CD4-positive, alpha-beta T cell treated with Interleukin-17A for 1 hour (primary cell): ENCODE measurements at regions not wholly inside any gene's neighbourhood (a gene's known extent, or its start where the extent isn't known, plus 50 kb on each side); places are given as distances from the start of the nearest gene placed in this dataset.
"Not testable (repeated sequence)": the region's sequence is repeated elsewhere in the genome, so short reads cannot be mapped to it uniquely, and the experiment has no call there.

Experiments
- DNase-seq: peaks from one replicate; pipeline ENCODE4 v3.0.0-alpha.2; 2020

- DNase-seq, result no peak
These were observed 56.8 kb upstream of the FAM171A1 start for GRCh38 chr10:15427843-15428414.

DNA sequence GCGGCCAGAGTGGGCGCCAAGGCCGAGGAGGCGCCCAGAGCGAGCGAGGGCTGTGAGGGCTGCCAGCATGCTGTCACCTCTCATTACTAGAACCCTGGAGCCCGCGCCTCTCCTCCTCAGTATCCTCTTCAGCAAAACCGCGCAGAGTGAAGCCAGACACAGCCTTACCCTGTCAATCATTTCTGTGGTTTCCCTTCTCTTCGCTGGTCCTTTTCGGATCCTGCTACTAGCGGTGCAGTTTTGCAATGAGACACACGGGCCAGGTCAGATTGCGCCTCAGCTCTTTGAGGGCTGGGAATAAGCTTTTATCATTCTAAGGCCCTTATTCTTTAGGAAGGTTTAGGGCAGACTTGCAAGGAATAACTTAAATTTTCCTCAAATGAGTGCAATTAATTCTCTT is 55.5 kb upstream of the FAM171A1 start:
- DNase-seq, result no peak

DNA sequence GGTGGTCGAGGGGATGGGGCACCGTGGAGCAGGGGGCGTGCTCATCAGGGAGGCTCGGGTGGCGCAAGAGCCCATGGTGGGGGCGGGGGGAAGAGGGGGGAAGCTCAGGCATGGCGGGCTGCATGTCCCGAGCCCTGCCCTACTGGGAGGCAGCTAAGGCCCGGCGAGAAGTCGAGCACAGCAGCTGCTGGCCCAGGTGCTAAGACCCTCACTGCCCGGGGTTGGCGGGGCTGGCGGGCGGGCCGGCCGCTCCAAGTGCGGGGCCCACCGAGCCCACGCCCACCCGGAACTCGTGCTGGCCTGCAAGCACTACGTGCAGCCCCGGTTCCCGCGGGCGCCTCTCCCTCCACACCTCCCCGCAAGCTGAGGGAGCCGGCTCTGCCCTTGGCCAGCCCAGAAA is 55.0 kb upstream of the FAM171A1 start:
- DNase-seq, result no peak

- not testable (repeated sequence) for DNase-seq
These were observed 50.8 kb upstream of the FAM171A1 start for GRCh38 chr10:15421875-15422274.
